NT2/D1 (cell line): ENCODE measurements at regions not wholly inside any gene's neighbourhood (a gene's known extent, or its start where the extent isn't known, plus 50 kb on each side); places are given as distances from the start of the nearest gene placed in this dataset.

Experiments used
- DNase-seq: peaks from one replicate; pipeline ENCODE4 v3.0.0-alpha.2; 2011; ENCODE audit warnings: low read depth, low spot score
- H3K27me3 ChIP-seq: 2 replicates; pipeline ENCODE4 v1.6.0; 2011; ENCODE audit warnings: mild to moderate bottlenecking; ENCODE audit not compliant: insufficient read length, insufficient read depth
- H3K36me3 ChIP-seq: 2 replicates; pipeline ENCODE4 v1.6.1; 2011; ENCODE audit warnings: mild to moderate bottlenecking, low read length, mixed read lengths; ENCODE audit not compliant: insufficient read depth, insufficient read length
- H3K4me1 ChIP-seq: 2 replicates; pipeline ENCODE4 v1.5.1; 2011; ENCODE audit not compliant: insufficient read depth, insufficient read length
- H3K4me3 ChIP-seq: 2 replicates; pipeline ENCODE4 v1.5.1; 2011; ENCODE audit warnings: low read depth; ENCODE audit not compliant: insufficient read length
- H3K9ac ChIP-seq: 2 replicates; pipeline ENCODE4 v1.6.0; 2011; ENCODE audit warnings: low read depth; ENCODE audit not compliant: insufficient read length
- H3K9me3 ChIP-seq: 2 replicates; pipeline ENCODE4 v1.5.1; 2011; ENCODE audit warnings: mild to moderate bottlenecking, low read length; ENCODE audit not compliant: insufficient read depth
- SUZ12 ChIP-seq: IDR thresholded peaks from 2 replicates; pipeline ENCODE4 v1.6.1; 2011; ENCODE audit not compliant: insufficient read length, insufficient read depth; ENCODE audit errors: extremely low read depth
- YY1 ChIP-seq: IDR thresholded peaks from 2 replicates; pipeline ENCODE4 v1.6.1; 2011; ENCODE audit not compliant: insufficient read length, insufficient read depth
- ZNF274 ChIP-seq: IDR thresholded peaks from 2 replicates; pipeline ENCODE4 v1.6.1; 2011; ENCODE audit warnings: mild to moderate bottlenecking, low read depth, low read length

DNA sequence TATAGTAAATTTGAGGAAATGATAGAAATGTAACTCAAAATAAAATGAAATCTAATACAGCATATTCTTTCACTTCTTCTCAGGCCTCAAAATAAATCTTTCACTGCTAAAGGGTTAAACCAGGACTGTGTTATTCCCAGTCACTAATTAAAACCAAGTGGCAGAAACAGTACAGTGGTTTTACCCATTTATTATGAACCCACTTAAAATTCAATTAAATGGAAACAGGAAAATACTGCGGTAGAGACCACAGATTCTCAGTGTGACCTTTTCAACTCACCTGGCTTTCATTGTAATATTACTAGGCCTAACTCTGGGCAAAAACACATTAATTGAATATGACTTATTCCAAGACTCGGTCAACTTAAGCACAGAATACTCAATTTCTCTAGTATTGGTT is 176.5 kb upstream of the DKK2 start:
- H3K9me3 ChIP-seq, result no peaks in the 10 kb centered on the region
- H3K4me3 ChIP-seq, result no peak overlapping the region
- no peak overlapping the region for H3K9ac ChIP-seq
- no peaks in the 10 kb centered on the region for H3K36me3 ChIP-seq
- no peaks in the 10 kb centered on the region for H3K27me3 ChIP-seq
- TF ChIP-seq SUZ12 (no peak), ZNF274 (no peak), YY1 (no peak)
- H3K4me1 ChIP-seq, result no peaks in the 10 kb centered on the region
- DNase-seq, result no peak

DNA sequence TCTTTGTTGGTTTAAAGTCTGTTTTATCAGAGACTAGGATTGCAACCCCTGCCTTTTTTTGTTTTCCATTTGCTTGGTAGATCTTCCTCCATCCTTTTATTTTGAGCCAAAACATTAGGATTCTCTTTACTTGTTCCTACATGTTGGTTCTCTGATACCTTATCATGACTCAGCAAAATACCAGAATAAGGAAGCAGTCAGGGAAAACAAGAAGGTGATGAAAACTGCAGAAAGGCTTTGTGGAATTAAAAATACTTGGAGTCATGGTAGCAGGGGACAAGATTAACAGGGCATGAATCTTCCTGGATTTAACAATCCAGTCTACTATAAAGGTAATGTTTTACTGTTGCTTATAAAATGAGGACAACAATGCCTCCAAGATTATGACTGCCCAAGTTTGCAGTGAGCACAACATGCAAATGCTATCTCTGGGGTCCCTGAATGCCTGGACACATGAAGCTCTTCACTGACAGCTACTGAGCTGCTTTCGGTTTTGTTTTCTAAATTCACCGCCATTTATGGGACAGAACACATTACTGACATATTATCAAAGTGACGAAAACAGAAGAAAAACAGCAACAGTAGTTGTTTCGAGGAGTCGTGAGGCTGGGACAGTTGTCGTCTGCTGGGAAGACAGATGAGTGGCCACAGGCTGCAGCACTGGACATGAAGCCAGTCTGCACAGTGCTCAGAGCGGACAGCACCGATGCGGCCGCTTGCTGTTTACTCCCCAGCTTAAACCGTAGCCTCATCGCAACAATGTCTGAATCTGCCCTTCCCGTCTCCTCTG is 174.5 kb upstream of the DKK2 start:
- Histone ChIP-seq H3K36me3 (no peaks in the 10 kb centered on the region), H3K4me3 (no peak overlapping the region), H3K27me3 (no peaks in the 10 kb centered on the region), H3K4me1 (no peaks in the 10 kb centered on the region), H3K9ac (no peak overlapping the region), H3K9me3 (no peaks in the 10 kb centered on the region)
- DNase-seq, result no peak
- TF ChIP-seq SUZ12 (no peak), YY1 (no peak), ZNF274 (no peak)

DNA sequence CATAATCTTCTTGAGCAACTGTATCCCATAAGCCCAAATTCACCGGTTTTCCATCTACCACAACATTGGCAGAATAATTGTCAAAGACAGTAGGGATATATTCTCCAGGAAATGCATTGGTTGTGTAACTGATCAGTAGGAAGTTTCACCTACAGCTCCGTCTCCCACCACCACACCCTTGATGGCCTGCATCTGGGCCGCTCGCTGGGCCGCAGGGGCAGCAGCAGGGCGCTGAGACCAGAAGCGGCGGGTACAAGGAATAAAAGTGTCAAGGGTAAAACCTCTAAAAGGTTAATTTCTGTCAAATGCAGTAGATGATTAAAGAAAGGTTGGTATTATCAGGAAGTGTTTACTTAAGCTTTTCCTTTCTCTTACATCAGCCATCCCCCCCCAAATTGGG is 167.6 kb upstream of the DKK2 start:
- H3K4me3 ChIP-seq, result no peak overlapping the region
- H3K9me3 ChIP-seq, result no peaks in the 10 kb centered on the region
- H3K4me1 ChIP-seq, result no peaks in the 10 kb centered on the region
- no peaks in the 10 kb centered on the region for H3K36me3 ChIP-seq
- TF ChIP-seq ZNF274 (no peak), YY1 (no peak), SUZ12 (no peak)
- no peak overlapping the region for H3K9ac ChIP-seq
- no peaks in the 10 kb centered on the region for H3K27me3 ChIP-seq
- no peak for DNase-seq

DNA sequence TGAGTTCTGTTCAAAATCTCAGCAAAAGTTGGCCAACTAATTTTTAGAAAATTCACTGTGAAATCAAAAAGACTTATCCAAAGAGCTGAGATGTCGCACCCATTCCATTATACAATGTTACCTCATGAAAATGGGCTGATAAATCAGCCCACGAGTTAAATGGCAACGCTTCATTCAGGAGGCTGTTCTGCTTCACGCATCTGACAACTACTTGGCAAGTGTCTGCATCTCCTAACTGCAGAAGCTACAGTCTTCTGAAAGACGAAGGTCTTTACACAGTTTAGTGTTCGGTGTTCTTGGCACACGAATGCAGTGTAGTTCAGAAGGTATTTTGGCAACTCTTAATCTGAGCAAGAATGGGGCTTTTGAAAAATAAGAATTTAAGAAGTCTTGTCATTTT is 166.6 kb upstream of the DKK2 start:
- Histone ChIP-seq H3K4me1 (no peaks in the 10 kb centered on the region), H3K36me3 (no peaks in the 10 kb centered on the region), H3K4me3 (no peak overlapping the region), H3K27me3 (no peaks in the 10 kb centered on the region), H3K9ac (no peak overlapping the region), H3K9me3 (no peaks in the 10 kb centered on the region)
- DNase-seq, result no peak
- TF ChIP-seq ZNF274 (no peak), YY1 (no peak), SUZ12 (no peak)

DNA sequence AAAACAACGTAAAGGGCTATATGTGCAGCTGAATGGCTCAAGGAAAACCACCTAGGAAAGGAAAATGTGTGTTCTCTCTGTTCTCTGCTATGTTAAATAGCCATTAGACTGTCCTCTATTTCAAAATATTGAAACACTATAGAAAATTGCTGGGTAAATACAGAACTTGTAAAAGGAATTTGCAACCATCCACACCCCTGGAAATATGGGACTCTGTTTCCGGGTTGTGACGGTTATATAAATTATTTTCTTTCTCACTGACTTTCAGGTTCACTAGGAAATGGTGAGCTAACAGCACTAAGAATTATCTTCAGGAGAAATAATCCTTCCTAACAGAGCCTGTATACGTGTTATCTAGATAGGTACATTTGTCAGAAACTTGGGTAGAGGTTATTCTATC is 161.0 kb upstream of the DKK2 start:
- Histone ChIP-seq H3K27me3 (no peaks in the 10 kb centered on the region), H3K4me1 (no peaks in the 10 kb centered on the region), H3K36me3 (no peaks in the 10 kb centered on the region), H3K4me3 (no peak overlapping the region), H3K9ac (no peak overlapping the region), H3K9me3 (no peaks in the 10 kb centered on the region)
- TF ChIP-seq YY1 (no peak), ZNF274 (no peak), SUZ12 (no peak)
- no peak for DNase-seq

DNA sequence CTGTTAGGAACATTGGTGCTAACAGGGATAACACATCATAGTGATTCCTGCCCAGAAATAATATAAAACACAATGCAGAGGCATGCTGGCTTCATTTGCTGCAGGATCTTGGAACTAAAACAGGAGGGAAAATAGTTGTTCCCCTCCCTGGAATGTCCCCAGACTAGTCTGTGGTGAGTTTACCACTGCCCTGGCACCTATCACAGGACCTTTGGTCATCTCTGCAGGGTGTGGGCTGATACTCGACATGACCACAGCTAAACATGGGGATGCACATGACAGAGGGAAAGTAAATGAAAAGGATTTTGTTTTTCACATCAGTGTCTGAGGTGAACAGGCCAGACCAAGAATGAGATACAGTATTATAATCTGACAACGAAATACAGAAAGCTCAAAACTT is 160.2 kb upstream of the DKK2 start:
- no peaks in the 10 kb centered on the region for H3K36me3 ChIP-seq
- no peak overlapping the region for H3K4me3 ChIP-seq
- no peaks in the 10 kb centered on the region for H3K27me3 ChIP-seq
- H3K9ac ChIP-seq, result no peak overlapping the region
- no peaks in the 10 kb centered on the region for H3K4me1 ChIP-seq
- no peaks in the 10 kb centered on the region for H3K9me3 ChIP-seq
- no peak for DNase-seq
- TF ChIP-seq YY1 (no peak), ZNF274 (no peak), SUZ12 (no peak)

DNA sequence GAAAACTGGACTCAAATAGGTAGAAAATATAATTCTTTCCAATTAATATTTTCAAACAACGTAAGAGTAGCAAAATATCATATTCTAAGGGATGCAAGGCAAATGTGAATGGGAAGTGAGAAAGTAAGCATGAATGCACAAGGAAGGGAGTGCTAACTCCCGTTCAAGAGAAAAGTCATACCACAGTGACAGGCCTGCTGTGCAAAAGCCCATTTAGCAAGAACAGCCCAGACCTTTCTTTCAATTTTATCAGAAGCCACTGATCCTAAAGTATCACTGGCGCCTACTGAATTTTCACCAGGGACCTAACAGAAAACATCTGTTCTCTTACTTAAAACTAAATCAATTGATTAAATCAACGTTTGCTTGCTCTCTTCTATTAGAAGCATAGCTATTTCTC is 157.9 kb upstream of the DKK2 start:
- Histone ChIP-seq H3K4me3 (no peak overlapping the region), H3K36me3 (no peaks in the 10 kb centered on the region), H3K9ac (no peak overlapping the region), H3K27me3 (no peaks in the 10 kb centered on the region), H3K4me1 (no peaks in the 10 kb centered on the region), H3K9me3 (no peaks in the 10 kb centered on the region)
- DNase-seq, result no peak
- no peak for TF ChIP-seq ZNF274
- no peak for TF ChIP-seq YY1
- TF ChIP-seq SUZ12, result no peak

DNA sequence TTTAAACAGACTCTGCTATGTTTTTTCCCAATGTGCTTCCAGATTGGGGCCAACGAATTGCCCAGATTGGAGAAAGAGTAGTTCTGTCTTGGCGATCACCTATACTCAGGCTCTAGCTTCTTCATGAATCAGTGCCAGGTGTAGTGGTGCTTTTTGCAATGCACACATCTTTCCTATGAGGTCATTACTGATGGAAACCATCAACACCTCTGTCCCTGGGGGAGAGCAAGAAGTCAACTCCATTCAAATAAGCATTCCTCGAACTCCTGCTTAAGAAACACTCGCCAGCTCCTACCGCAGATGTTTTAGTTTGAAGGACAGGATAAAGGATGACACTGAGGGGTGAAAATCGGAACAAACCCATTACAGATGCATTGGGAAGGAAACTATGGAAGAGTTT is 156.5 kb upstream of the DKK2 start:
- H3K9me3 ChIP-seq, result no peaks in the 10 kb centered on the region
- TF ChIP-seq YY1 (no peak), SUZ12 (no peak), ZNF274 (no peak)
- no peak overlapping the region for H3K9ac ChIP-seq
- H3K36me3 ChIP-seq, result no peaks in the 10 kb centered on the region
- no peaks in the 10 kb centered on the region for H3K27me3 ChIP-seq
- H3K4me3 ChIP-seq, result no peak overlapping the region
- no peak for DNase-seq
- H3K4me1 ChIP-seq, result no peaks in the 10 kb centered on the region
